Left lobe of liver (tissue), 2 donors: ENCODE measurements at regions not wholly inside any gene's neighbourhood (a gene's known extent, or its start where the extent isn't known, plus 50 kb on each side); places are given as distances from the start of the nearest gene placed in this dataset.

Source experiments
- ATAC-seq: fragments of 200-7000 bp; cut with Tn5 transposase; one replicate; pipeline ENCODE4 v1.9.1; 2020; ENCODE audit warnings: mild to moderate bottlenecking, moderate library complexity
- DNase-seq: peaks from one replicate; pipeline ENCODE4 v3.0.0-alpha.2; 2020; ENCODE audit warnings: low spot score
- donor health status: DM: no; HTN: no; CAD: no; lungs with moderate emphysema.
- donor health status: DM: no; HTN: yes; CAD: no.

- no peak for ATAC-seq
- DNase-seq, result no peak
Observed at GRCh38 chr22:47923011-47923427, 1160.6 kb downstream of the TBC1D22A start.

GRCh38 chr22:47921906-47922305 lies 1159.5 kb downstream of the TBC1D22A start:
- ATAC-seq (no peak), DNase-seq (no peak)

- no peak for ATAC-seq
- no peak for DNase-seq
Observed at GRCh38 chr22:47920380-47920959, 1158.0 kb downstream of the TBC1D22A start.

- DNase-seq (no peak), ATAC-seq (no peak)
Observed at GRCh38 chr22:47919893-47920292, 1157.4 kb downstream of the TBC1D22A start.

GRCh38 chr22:47919001-47919441 lies 1156.6 kb downstream of the TBC1D22A start:
- no peak for DNase-seq
- no peak for ATAC-seq

- DNase-seq (no peak), ATAC-seq (no peak)
Observed at GRCh38 chr22:47918276-47918921, 1155.9 kb downstream of the TBC1D22A start.

GRCh38 chr22:47914481-47915097 lies 1152.1 kb downstream of the TBC1D22A start:
- ATAC-seq (no peak), DNase-seq (no peak)

GRCh38 chr22:47902646-47903180 lies 1140.3 kb downstream of the TBC1D22A start:
- no peak for DNase-seq

GRCh38 chr22:47901911-47902310 lies 1139.5 kb downstream of the TBC1D22A start:
- no peak for DNase-seq
- no peak for ATAC-seq

More at GRCh38 chr22:47902646-47903180, 1140.3 kb downstream of the TBC1D22A start:
- no peak for ATAC-seq

GRCh38 chr22:47899894-47900293 lies 1137.4 kb downstream of the TBC1D22A start:
- no peak for DNase-seq
- ATAC-seq, result no peak

GRCh38 chr22:47898946-47899345 lies 1136.5 kb downstream of the TBC1D22A start:
- no peak for DNase-seq
- ATAC-seq, result no peak

- DNase-seq (no peak), ATAC-seq (peak; percentile 24)
Observed at GRCh38 chr22:47891609-47892008, 1129.2 kb downstream of the TBC1D22A start.

GRCh38 chr22:47888817-47889216 lies 1126.4 kb downstream of the TBC1D22A start:
- ATAC-seq (no peak), DNase-seq (no peak)

- DNase-seq (no peak), ATAC-seq (no peak)
Observed at GRCh38 chr22:47884775-47885174, 1122.3 kb downstream of the TBC1D22A start.

GRCh38 chr22:47884200-47884599 lies 1121.8 kb downstream of the TBC1D22A start:
- DNase-seq, result no peak
- ATAC-seq, result no peak

- no peak for ATAC-seq
- DNase-seq, result no peak
Observed at GRCh38 chr22:47883757-47884156, 1121.3 kb downstream of the TBC1D22A start.

- DNase-seq, result no peak
- ATAC-seq, result no peak
Observed at GRCh38 chr22:47879346-47879745, 1116.9 kb downstream of the TBC1D22A start.

- ATAC-seq (no peak), DNase-seq (no peak)
Observed at GRCh38 chr22:47878460-47878859, 1116.0 kb downstream of the TBC1D22A start.

- ATAC-seq (no peak), DNase-seq (no peak)
Observed at GRCh38 chr22:47872761-47873535, 1110.5 kb downstream of the TBC1D22A start.

- ATAC-seq (no peak), DNase-seq (no peak)
Observed at GRCh38 chr22:47865626-47866025, 1103.2 kb downstream of the TBC1D22A start.

- DNase-seq (no peak), ATAC-seq (no peak)
Observed at GRCh38 chr22:47862394-47862793, 1099.9 kb downstream of the TBC1D22A start.
